ENCODE measurements at regions not wholly inside any gene's neighbourhood (a gene's known extent, or its start where the extent isn't known, plus 50 kb on each side); places are given as distances from the start of the nearest gene placed in this dataset.

- TF ChIP-seq POLR2A (IDR thresholded peaks at IDR 0.05) (no peak), CTCF (IDR thresholded peaks at IDR 0.05) (no peak)
Observed at GRCh38 chr13:109400209-109400608, 386.2 kb downstream of the IRS2 start.
